Neuronal stem cell (in vitro differentiated cells): ENCODE measurements at regions not wholly inside any gene's neighbourhood (a gene's known extent, or its start where the extent isn't known, plus 50 kb on each side); places are given as distances from the start of the nearest gene placed in this dataset.

ENCODE experiments used
- DNase-seq: peaks from one replicate; pipeline ENCODE4 v3.0.0-alpha.2; 2013; ENCODE audit warnings: low spot score
- H2AFZ ChIP-seq: one replicate; pipeline ENCODE4 v1.6.1; 2013; ENCODE audit warnings: mild to moderate bottlenecking, low read length, inconsistent platforms
- H2AK5ac ChIP-seq: 2 replicates; pipeline ENCODE4 v1.6.1; 2013; ENCODE audit warnings: low read depth, mild to moderate bottlenecking, inconsistent platforms, low read length, moderate library complexity, mixed read lengths
- H2BK120ac ChIP-seq: 2 replicates; pipeline ENCODE4 v1.6.1; 2013; ENCODE audit warnings: low read depth, mild to moderate bottlenecking, inconsistent platforms, low read length, moderate library complexity, mixed read lengths
- H2BK12ac ChIP-seq: one replicate; pipeline ENCODE4 v1.6.1; 2013; ENCODE audit warnings: low read length, inconsistent platforms
- H2BK15ac ChIP-seq: 2 replicates; pipeline ENCODE4 v1.6.1; 2013; ENCODE audit warnings: mild to moderate bottlenecking, low read length, inconsistent platforms, mixed read lengths
- H2BK5ac ChIP-seq: one replicate; pipeline ENCODE4 v1.6.1; 2013; ENCODE audit warnings: inconsistent platforms, mild to moderate bottlenecking, low read length, moderate library complexity
- H3K14ac ChIP-seq: one replicate; pipeline ENCODE4 v1.6.1; 2013; ENCODE audit warnings: low read length, inconsistent platforms
- H3K18ac ChIP-seq: 2 replicates; pipeline ENCODE4 v1.6.1; 2013; ENCODE audit warnings: low read length, inconsistent platforms
- H3K23ac ChIP-seq: 2 replicates; pipeline ENCODE4 v1.6.1; 2013; ENCODE audit warnings: low read depth, mild to moderate bottlenecking, mixed read lengths, low read length, inconsistent platforms; ENCODE audit not compliant: poor library complexity
- H3K27ac ChIP-seq: replicated peaks from 3 replicates; pipeline ENCODE4 v1.5.1; 2013; ENCODE audit warnings: low read length, inconsistent platforms
- H3K27me3 ChIP-seq, 3 experiments: 2 replicates each; pipeline ENCODE4 v1.6.1; 2013; ENCODE audit warnings: low read length in 3 of 3, mild to moderate bottlenecking in 2 of 3, inconsistent platforms in 1 of 3, low read depth in 1 of 3, mixed read lengths in 1 of 3, moderate library complexity in 1 of 3; ENCODE audit not compliant: control insufficient read depth in 3 of 3, insufficient read depth in 3 of 3
- H3K36me3 ChIP-seq, 2 donors: replicated peaks in 1 of 2; 2 replicates each; pipeline ENCODE4 v1.6.1; 2013; ENCODE audit warnings: low read length in 2 of 2; ENCODE audit not compliant: control insufficient read depth in 2 of 2, insufficient read depth in 2 of 2
- H3K4ac ChIP-seq: 2 replicates; pipeline ENCODE4 v1.6.1; 2013; ENCODE audit warnings: inconsistent platforms, mild to moderate bottlenecking, low read length, moderate library complexity
- H3K4me1 ChIP-seq, 2 donors: 1 replicate in 1 of 2; 2 replicates in 1 of 2; pipeline ENCODE4 v1.6.1; 2013; ENCODE audit warnings: low read length in 2 of 2, low read depth in 1 of 2; ENCODE audit not compliant: control insufficient read depth in 2 of 2, insufficient read depth in 1 of 2
- H3K4me2 ChIP-seq: one replicate; pipeline ENCODE4 v1.6.1; 2013; ENCODE audit warnings: mild to moderate bottlenecking, low read length, inconsistent platforms; ENCODE audit not compliant: insufficient read depth, poor library complexity, severe bottlenecking
- H3K4me3 ChIP-seq, 2 donors: 2 replicates each; pipeline ENCODE4 v1.5.1; 2013; ENCODE audit warnings: low read length in 2 of 2, mild to moderate bottlenecking in 2 of 2, inconsistent platforms in 1 of 2, moderate library complexity in 1 of 2
- H3K79me1 ChIP-seq: one replicate; pipeline ENCODE4 v1.6.1; 2013; ENCODE audit warnings: low read depth, mild to moderate bottlenecking, inconsistent platforms, low read length, moderate library complexity
- H3K9ac ChIP-seq: one replicate; pipeline ENCODE4 v1.6.1; 2013; ENCODE audit warnings: mild to moderate bottlenecking, low read depth, low read length, inconsistent platforms; ENCODE audit not compliant: poor library complexity
- H3K9me3 ChIP-seq, 2 donors: replicated peaks in 1 of 2; 2 replicates each; pipeline versions ENCODE3 to v1.6.1; 2013; ENCODE audit warnings: low read length in 2 of 2, mild to moderate bottlenecking in 2 of 2, inconsistent platforms in 1 of 2, low read depth in 1 of 2, mixed read lengths in 1 of 2, moderate library complexity in 1 of 2; ENCODE audit not compliant: control insufficient read depth in 2 of 2, insufficient read depth in 1 of 2
- H4K8ac ChIP-seq: one replicate; pipeline ENCODE4 v1.6.1; 2013; ENCODE audit warnings: low read depth, mild to moderate bottlenecking, inconsistent platforms, low read length, moderate library complexity
- H4K91ac ChIP-seq: one replicate; pipeline ENCODE4 v1.6.1; 2013; ENCODE audit warnings: low read length, low read depth, mild to moderate bottlenecking, inconsistent platforms; ENCODE audit not compliant: poor library complexity
- WGBS, 2 donors: extraction: QIAGEN DNeasy Blood & Tissue Kit; methylation state at CpG; one replicate each; pipeline ENCODE4 v1.1.7; 2013; ENCODE audit warnings: missing lambda C conversion rate in 2 of 2, mixed read lengths in 1 of 2; ENCODE audit not compliant: insufficient read length in 2 of 2, insufficient replicate concordance in 1 of 2; ENCODE audit errors: extremely low coverage in 2 of 2; 5-methylcytosine and 5-hydroxymethylcytosine counted together

DNA sequence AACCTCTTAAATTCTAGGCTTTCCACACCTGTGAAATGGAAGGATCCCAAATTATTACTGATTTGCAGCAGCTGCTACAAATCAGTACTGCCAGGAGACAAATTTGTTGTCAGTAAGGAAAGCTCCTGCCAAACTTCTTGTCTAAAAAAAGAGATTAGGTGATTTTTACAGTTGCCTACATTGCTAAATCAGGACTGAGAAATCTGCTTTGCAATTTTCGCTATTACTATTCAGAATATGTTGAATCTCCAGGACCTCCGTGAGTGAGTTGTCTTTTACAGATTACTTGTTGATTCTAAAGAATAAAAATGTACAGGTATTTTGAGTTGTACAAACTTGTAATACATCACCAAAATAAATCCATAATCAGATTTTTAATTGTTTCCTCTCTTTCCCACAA, 1815.9 kb downstream of the PCDH9 start:
- no peak overlapping the region for H2BK120ac ChIP-seq
- no peaks in the 10 kb centered on the region for H3K36me3 ChIP-seq
- H3K4me2 ChIP-seq, result no peak overlapping the region
- H3K79me1 ChIP-seq, result no peaks in the 10 kb centered on the region
- no peaks in the 10 kb centered on the region for H3K27me3 ChIP-seq
- H4K8ac ChIP-seq, result no peak overlapping the region
- no peak overlapping the region for H2BK12ac ChIP-seq
- H2AK5ac ChIP-seq, result no peak overlapping the region
- no peak overlapping the region for H2AFZ ChIP-seq
- H3K4me1 ChIP-seq, result no peaks in the 10 kb centered on the region
- H4K91ac ChIP-seq, result no peak overlapping the region
- H3K9me3 ChIP-seq, result no peaks in the 10 kb centered on the region
- H3K23ac ChIP-seq, result no peak overlapping the region
- no peak overlapping the region for H3K9ac ChIP-seq
- no peak overlapping the region for H3K4ac ChIP-seq
- no peak overlapping the region for H2BK5ac ChIP-seq
- DNase-seq, result no peak
- no peak overlapping the region for H3K27ac ChIP-seq
- H3K14ac ChIP-seq, result no peak overlapping the region
- no peak overlapping the region for H3K18ac ChIP-seq
- no CpG with 5 or more reads among the region's 2 CpGs for WGBS, 2 donors
- H2BK15ac ChIP-seq, result no peak overlapping the region
- no peak overlapping the region for H3K4me3 ChIP-seq

DNA sequence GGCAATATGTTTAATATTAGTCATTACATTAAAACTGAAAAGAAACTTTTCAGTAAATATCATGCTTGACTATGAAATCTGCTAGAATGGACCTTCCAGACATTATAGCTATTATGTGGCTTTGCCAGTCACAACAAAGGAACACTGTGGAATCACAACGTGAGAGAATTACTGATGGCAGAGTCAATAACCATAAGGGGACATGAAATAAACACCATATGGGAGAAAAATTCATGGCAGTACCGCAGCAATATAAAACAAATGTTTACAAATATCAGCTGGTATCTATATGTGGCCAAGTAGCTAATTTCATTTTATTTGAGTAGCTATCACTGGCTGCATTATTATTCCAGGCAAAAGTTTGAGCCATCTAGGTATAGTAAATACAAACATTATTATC, 1818.6 kb downstream of the PCDH9 start:
- Histone ChIP-seq H3K36me3 (no peaks in the 10 kb centered on the region), H2AK5ac (no peak overlapping the region), H3K4me1 (no peaks in the 10 kb centered on the region), H3K27me3 (no peaks in the 10 kb centered on the region), H3K4ac (no peak overlapping the region), H3K79me1 (no peaks in the 10 kb centered on the region), H4K91ac (no peak overlapping the region), H3K18ac (no peak overlapping the region), H2BK120ac (no peak overlapping the region), H3K9ac (no peak overlapping the region), H3K23ac (no peak overlapping the region), H3K4me3 (no peak overlapping the region), H3K9me3 (no peaks in the 10 kb centered on the region), H3K4me2 (no peak overlapping the region), H2BK12ac (no peak overlapping the region), H2BK5ac (no peak overlapping the region), H3K14ac (no peak overlapping the region), H2AFZ (no peak overlapping the region), H2BK15ac (no peak overlapping the region), H4K8ac (no peak overlapping the region), H3K27ac (no peak overlapping the region)
- DNase-seq, result no peak
- no CpG with 5 or more reads among the region's 2 CpGs for WGBS, 2 donors

DNA sequence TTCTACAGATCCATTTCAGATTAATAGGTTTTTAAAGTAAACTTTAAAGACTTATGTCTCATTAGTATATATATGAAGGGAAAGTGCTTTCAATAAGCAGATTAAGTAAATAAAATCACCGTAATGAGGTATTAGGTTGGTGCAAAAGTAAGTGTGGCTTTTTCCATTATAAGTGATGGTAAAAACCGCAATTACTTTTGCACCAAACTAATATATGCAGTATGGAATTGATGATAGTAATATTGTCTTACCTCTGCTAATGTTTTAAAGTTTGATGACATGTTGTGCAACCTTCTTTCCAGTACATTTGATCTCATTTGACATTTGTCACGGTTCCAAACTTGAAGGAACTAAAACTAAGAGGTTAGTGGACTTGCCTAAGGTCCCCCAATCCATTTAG, 1819.3 kb downstream of the PCDH9 start:
- no peak overlapping the region for H2BK15ac ChIP-seq
- no peak overlapping the region for H2BK12ac ChIP-seq
- H3K4ac ChIP-seq, result no peak overlapping the region
- H3K18ac ChIP-seq, result no peak overlapping the region
- H3K9me3 ChIP-seq, result no peaks in the 10 kb centered on the region
- WGBS, 2 donors, result no CpG with 5 or more reads among the region's 3 CpGs
- H3K14ac ChIP-seq, result no peak overlapping the region
- H3K4me2 ChIP-seq, result no peak overlapping the region
- H2BK5ac ChIP-seq, result no peak overlapping the region
- no peaks in the 10 kb centered on the region for H3K27me3 ChIP-seq
- H2AFZ ChIP-seq, result no peak overlapping the region
- H4K8ac ChIP-seq, result no peak overlapping the region
- H4K91ac ChIP-seq, result no peak overlapping the region
- H3K23ac ChIP-seq, result no peak overlapping the region
- H3K9ac ChIP-seq, result no peak overlapping the region
- no peaks in the 10 kb centered on the region for H3K36me3 ChIP-seq
- no peak overlapping the region for H2BK120ac ChIP-seq
- H3K27ac ChIP-seq, result no peak overlapping the region
- DNase-seq, result no peak
- no peaks in the 10 kb centered on the region for H3K79me1 ChIP-seq
- no peak overlapping the region for H3K4me3 ChIP-seq
- H2AK5ac ChIP-seq, result no peak overlapping the region
- no peaks in the 10 kb centered on the region for H3K4me1 ChIP-seq

DNA sequence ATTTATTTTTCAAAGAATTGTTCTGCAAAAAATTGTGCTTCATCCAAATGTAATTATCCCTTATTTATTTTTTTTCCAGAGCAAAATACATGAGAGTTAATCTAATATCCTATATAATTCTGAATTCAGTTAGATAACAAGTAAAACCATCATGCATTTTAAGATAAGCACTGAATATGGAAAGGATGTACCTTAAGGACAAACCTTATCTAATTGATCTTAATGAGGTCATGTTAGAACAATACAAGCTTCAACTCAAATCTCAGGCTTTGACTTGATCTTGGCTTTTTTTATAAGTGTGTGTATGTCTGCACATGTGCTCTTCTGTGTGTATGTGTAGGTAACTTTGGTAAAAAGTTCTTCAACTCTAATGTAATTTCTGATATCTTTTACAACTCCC, 1828.8 kb downstream of the PCDH9 start:
- Histone ChIP-seq H3K9me3 (no peaks in the 10 kb centered on the region), H2BK120ac (no peak overlapping the region), H2AFZ (no peak overlapping the region), H3K18ac (no peak overlapping the region), H4K91ac (no peak overlapping the region), H3K14ac (no peak overlapping the region), H3K4ac (no peak overlapping the region), H2BK12ac (no peak overlapping the region), H3K27ac (no peak overlapping the region), H3K23ac (no peak overlapping the region), H2BK15ac (no peak overlapping the region), H3K79me1 (no peaks in the 10 kb centered on the region), H3K4me2 (no peak overlapping the region), H3K27me3 (no peaks in the 10 kb centered on the region), H3K36me3 (no peaks in the 10 kb centered on the region), H3K9ac (no peak overlapping the region), H3K4me1 (no peaks in the 10 kb centered on the region), H2AK5ac (no peak overlapping the region), H3K4me3 (no peak overlapping the region), H2BK5ac (no peak overlapping the region), H4K8ac (no peak overlapping the region)
- no peak for DNase-seq
